ENCODE measurements at regions not wholly inside any gene's neighbourhood (a gene's known extent, or its start where the extent isn't known, plus 50 kb on each side); places are given as distances from the start of the nearest gene placed in this dataset.

GRCh38 chr16:86224629-86225028 lies 285.7 kb upstream of the FOXF1 start:
- no peak for DNase-seq (ENCODE audit: low spot score)
- no peak overlapping the region for H3K27ac ChIP-seq
- ChIA-PET POLR2A (ENCODE audit: low non-redundant PET) (no interaction called here), CTCF (no interaction called here)
- no peak for TF ChIP-seq CTCF (conservative IDR thresholded peaks at IDR 0.05; ENCODE audit: low read depth)

- DNase-seq (ENCODE audit: low spot score) = no peak
- no peak overlapping the region for H3K27ac ChIP-seq
- POLR2A ChIA-PET (ENCODE audit: low non-redundant PET) = no interaction called here
- CTCF ChIA-PET = no interaction called here
- no peak for TF ChIP-seq CTCF (conservative IDR thresholded peaks at IDR 0.05; ENCODE audit: low read depth)
These were observed 284.4 kb upstream of the FOXF1 start for GRCh38 chr16:86225905-86226371.

GRCh38 chr16:86227041-86227440 lies 283.3 kb upstream of the FOXF1 start:
- no peak for DNase-seq (ENCODE audit: low spot score)
- no peak for TF ChIP-seq CTCF (conservative IDR thresholded peaks at IDR 0.05; ENCODE audit: low read depth)
- ChIA-PET CTCF (no interaction called here), POLR2A (ENCODE audit: low non-redundant PET) (no interaction called here)
- H3K27ac ChIP-seq = no peak overlapping the region

DNA sequence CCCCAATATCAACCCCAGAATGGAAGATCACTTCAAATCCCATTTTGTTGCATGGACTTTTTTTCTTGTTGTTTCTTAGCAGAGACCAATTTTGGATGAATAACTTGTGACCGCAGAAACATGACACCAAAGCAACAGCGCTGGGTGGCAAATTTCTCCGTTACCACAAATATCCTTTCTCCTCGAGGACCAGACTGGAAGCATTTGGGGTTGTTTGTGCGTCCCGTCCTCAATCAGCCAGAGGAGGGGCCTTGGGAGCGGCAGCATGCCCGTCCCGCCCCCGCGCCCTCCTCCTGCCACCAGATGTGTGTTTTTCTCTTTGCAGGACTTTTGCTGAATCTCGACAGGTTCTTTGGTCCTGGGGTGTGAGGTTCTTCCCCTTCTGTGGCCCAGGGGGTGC lies 282.5 kb upstream of the FOXF1 start:
- no peak for TF ChIP-seq CTCF (conservative IDR thresholded peaks at IDR 0.05; ENCODE audit: low read depth)
- ChIA-PET CTCF (no interaction called here), POLR2A (ENCODE audit: low non-redundant PET) (no interaction called here)
- H3K27ac ChIP-seq = no peak overlapping the region
- no peak for DNase-seq (ENCODE audit: low spot score)

DNA sequence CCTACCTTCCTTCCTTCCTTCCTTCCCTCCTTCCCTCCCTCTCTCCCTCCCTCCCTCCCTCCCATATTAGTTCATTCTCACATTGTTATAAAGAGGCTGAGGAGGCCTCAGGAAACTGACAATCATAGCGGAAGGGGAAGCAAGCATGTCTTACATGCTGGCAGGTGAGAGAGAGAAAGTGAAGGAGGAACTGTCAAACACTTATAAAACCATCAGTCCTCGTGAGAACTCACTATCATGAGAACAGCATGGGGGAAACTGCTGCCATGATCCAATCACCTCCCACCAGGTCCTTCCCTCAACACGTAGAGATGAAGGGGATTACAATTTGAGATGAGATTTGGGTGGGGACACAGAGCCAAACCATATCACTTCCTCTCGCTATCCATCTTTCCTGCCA lies 281.6 kb upstream of the FOXF1 start:
- no peak overlapping the region for H3K27ac ChIP-seq
- ChIA-PET POLR2A (ENCODE audit: low non-redundant PET) (no interaction called here), CTCF (no interaction called here)
- no peak for TF ChIP-seq CTCF (conservative IDR thresholded peaks at IDR 0.05; ENCODE audit: low read depth)
- DNase-seq (ENCODE audit: low spot score) = no peak

DNA sequence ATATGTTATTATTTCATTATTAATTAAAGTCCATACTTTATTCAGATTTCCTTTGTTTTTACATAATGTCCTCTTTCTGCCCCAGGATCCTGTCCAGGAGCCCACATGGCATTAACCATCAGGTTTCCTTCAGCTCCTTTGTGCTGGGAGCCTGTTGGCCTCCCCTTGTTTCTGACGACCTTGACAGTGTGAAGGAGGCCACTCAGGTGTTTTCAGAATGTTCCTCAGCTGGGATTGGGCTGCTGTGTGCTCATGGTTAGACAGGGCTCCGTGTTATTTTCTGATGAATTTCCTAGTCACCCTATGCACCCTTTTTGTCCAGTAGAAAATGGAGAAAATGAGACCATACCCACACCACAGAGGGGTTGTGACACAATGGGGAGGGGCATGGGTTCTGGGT lies 281.0 kb upstream of the FOXF1 start:
- ChIA-PET POLR2A (ENCODE audit: low non-redundant PET) (no interaction called here), CTCF (no interaction called here)
- no peak for DNase-seq (ENCODE audit: low spot score)
- no peak for TF ChIP-seq CTCF (conservative IDR thresholded peaks at IDR 0.05; ENCODE audit: low read depth)
- no peak overlapping the region for H3K27ac ChIP-seq
